OCI-LY7 (cell line): ENCODE measurements at regions not wholly inside any gene's neighbourhood (a gene's known extent, or its start where the extent isn't known, plus 50 kb on each side); places are given as distances from the start of the nearest gene placed in this dataset.

Experiments used
- BruUV-seq: library from RNA; stranded (reverse); fragments of 400-500 nt; replicated peaks from 2 replicates; lab custom pipeline; 2021; lab: Mats Ljungman, UMichigan
- CTCF ChIA-PET: fragments of 300-600 bp; sonication (Branson Sonifier 250); formaldehyde crosslinking; loops from one replicate; lab custom pipeline; 2022; ENCODE audit warnings: antibody characterized with exemption; ENCODE audit not compliant: unreplicated experiment; lab: Charles Lee
- POLR2A ChIA-PET: fragments of 300-600 bp; sonication (Branson Sonifier 250); formaldehyde crosslinking; loops from one replicate; lab custom pipeline; 2022; ENCODE audit warnings: antibody characterized with exemption; lab: Charles Lee
- DNase-seq: peaks from one replicate; pipeline ENCODE4 v3.0.0-alpha.2; 2015; ENCODE audit warnings: low spot score
- H2AFZ ChIP-seq: fragments of 200-600 bp; sonication (generic), shearing (Covaris generic); 2 replicates; pipeline ENCODE4 v1.6.1; 2014; ENCODE audit warnings: mild to moderate bottlenecking, antibody characterized with exemption, low read length, moderate library complexity
- H3K27ac ChIP-seq: fragments of 200-600 bp; sonication (generic); 2 replicates; pipeline ENCODE4 v1.5.1; 2014; ENCODE audit warnings: mixed run types, low read depth, mild to moderate bottlenecking, moderate library complexity, low read length, inconsistent platforms; ENCODE audit not compliant: poor library complexity, severe bottlenecking
- H3K36me3 ChIP-seq: fragments of 200-600 bp; sonication (generic); 2 replicates; pipeline ENCODE4 v1.6.1; 2014; ENCODE audit warnings: mild to moderate bottlenecking, antibody characterized with exemption, low read length, moderate library complexity, mixed read lengths; ENCODE audit not compliant: insufficient read depth
- H3K4me1 ChIP-seq: fragments of 200-600 bp; sonication (generic); 2 replicates; pipeline ENCODE4 v1.5.1; 2014; ENCODE audit warnings: mild to moderate bottlenecking, low read length; ENCODE audit not compliant: insufficient read depth, poor library complexity, severe bottlenecking
- H3K4me2 ChIP-seq: fragments of 200-600 bp; sonication (generic); 2 replicates; pipeline ENCODE4 v1.6.1; 2014; ENCODE audit warnings: mild to moderate bottlenecking, low read length
- H3K4me3 ChIP-seq: fragments of 200-600 bp; sonication (generic); 2 replicates; pipeline ENCODE4 v1.5.1; 2014; ENCODE audit warnings: mild to moderate bottlenecking, low read depth, low read length; ENCODE audit not compliant: poor library complexity, severe bottlenecking
- H3K79me2 ChIP-seq: fragments of 200-600 bp; sonication (generic); 2 replicates; pipeline ENCODE4 v1.6.1; 2016; ENCODE audit warnings: low read depth, mild to moderate bottlenecking, low read length, moderate library complexity, mixed read lengths; ENCODE audit not compliant: insufficient read depth
- H3K9me2 ChIP-seq: fragments of 200-600 bp; sonication (generic); 2 replicates; pipeline ENCODE4 v1.6.1; 2016; ENCODE audit warnings: mild to moderate bottlenecking, low read length, mixed read lengths; ENCODE audit not compliant: insufficient read depth
- H3K9me3 ChIP-seq: fragments of 200-600 bp; sonication (generic); 2 replicates; pipeline ENCODE4 v1.6.1; 2014; ENCODE audit warnings: mild to moderate bottlenecking, mixed run types, low read length, mixed read lengths
- H4K20me1 ChIP-seq: fragments of 200-600 bp; sonication (generic); 2 replicates; pipeline ENCODE4 v1.6.1; 2014; ENCODE audit warnings: mild to moderate bottlenecking, antibody characterized with exemption, low read length, moderate library complexity, mixed read lengths; ENCODE audit not compliant: insufficient read depth
- CTCF ChIP-seq: fragments of 200-600 bp; sonication (generic); conservative IDR thresholded peaks from 2 replicates; pipeline ENCODE4 v1.5.1; 2014; ENCODE audit warnings: mild to moderate bottlenecking, antibody characterized with exemption, low read length, moderate library complexity, mixed read lengths
- EZH2phosphoT487 ChIP-seq: fragments of 200-600 bp; sonication (generic); IDR thresholded peaks from 2 replicates; pipeline ENCODE4 v1.6.1; 2018; ENCODE audit warnings: low read depth, borderline replicate concordance, mild to moderate bottlenecking, mixed run types, antibody characterized with exemption, low read length, moderate library complexity, mixed read lengths
- intact Hi-C: fragments of 100-400 bp; cut with micrococcal nuclease; formaldehyde crosslinking; loops from one replicate; pipeline ENCODE4 v1.10.0; 2022; ENCODE audit not compliant: unreplicated experiment

- H3K9me2 ChIP-seq, result no peaks in the 10 kb centered on the region
- no peak for DNase-seq
- ChIA-PET CTCF (no interaction called here), POLR2A (interaction anchor here (0.7 kb wide), 1 partner anchor 696 kb away, joined by 3 read pairs; no protein-coding TSS in a partner anchor)
- no peak overlapping the region for H2AFZ ChIP-seq
- H3K4me3 ChIP-seq, result no peak overlapping the region
- no peak overlapping the region for H3K4me2 ChIP-seq
- H3K4me1 ChIP-seq, result no peaks in the 10 kb centered on the region
- H3K9me3 ChIP-seq, result no peaks in the 10 kb centered on the region
- H3K27ac ChIP-seq, result no peak overlapping the region
- H3K36me3 ChIP-seq, result no peaks in the 10 kb centered on the region
- no TSS peak for BruUV-seq
- no peaks in the 10 kb centered on the region for H3K79me2 ChIP-seq
- intact Hi-C loops, result no loop called here
- TF ChIP-seq CTCF (peak; percentile 54), EZH2phosphoT487 (no peak)
- no peaks in the 10 kb centered on the region for H4K20me1 ChIP-seq
Measured at GRCh38 chr9:82675102-82675501, 387.8 kb downstream of the RASEF start.

DNA sequence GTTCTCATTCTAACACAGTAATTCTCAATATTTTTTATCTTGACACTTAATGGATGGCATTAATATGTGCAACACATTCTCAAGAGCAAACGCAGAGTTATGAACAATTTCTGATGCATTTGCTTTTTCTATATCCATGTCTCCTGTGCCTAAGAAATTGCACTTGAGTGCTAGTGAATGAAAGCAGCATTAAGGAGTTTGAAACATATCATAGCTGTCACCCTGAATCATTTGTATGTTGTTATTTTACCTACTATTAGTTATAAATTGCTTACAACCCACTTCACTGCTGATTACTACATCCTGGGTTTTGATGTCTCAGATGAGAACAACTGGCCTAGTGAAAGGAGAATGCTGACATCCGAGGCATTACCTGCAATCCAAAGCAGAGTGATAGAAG lies 387.3 kb downstream of the RASEF start:
- no peaks in the 10 kb centered on the region for H3K9me3 ChIP-seq
- H4K20me1 ChIP-seq, result no peaks in the 10 kb centered on the region
- intact Hi-C loops, result no loop called here
- POLR2A ChIA-PET, result no interaction called here
- CTCF ChIA-PET, result no interaction called here
- no peak overlapping the region for H2AFZ ChIP-seq
- BruUV-seq, result no TSS peak
- DNase-seq, result no peak
- H3K79me2 ChIP-seq, result no peaks in the 10 kb centered on the region
- H3K4me3 ChIP-seq, result no peak overlapping the region
- H3K36me3 ChIP-seq, result no peaks in the 10 kb centered on the region
- no peak overlapping the region for H3K27ac ChIP-seq
- no peaks in the 10 kb centered on the region for H3K9me2 ChIP-seq
- no peaks in the 10 kb centered on the region for H3K4me1 ChIP-seq
- no peak for TF ChIP-seq CTCF
- TF ChIP-seq EZH2phosphoT487, result no peak
- H3K4me2 ChIP-seq, result no peak overlapping the region

GRCh38 chr9:82677086-82677485 lies 385.9 kb downstream of the RASEF start:
- no peaks in the 10 kb centered on the region for H3K9me3 ChIP-seq
- ChIA-PET POLR2A (interaction anchor here (0.6 to 1.0 kb wide), 2 partner anchors 16 to 52 kb away, joined by 3 read pairs; no protein-coding TSS in a partner anchor), CTCF (no interaction called here)
- no peak for DNase-seq
- no TSS peak for BruUV-seq
- H3K36me3 ChIP-seq, result no peaks in the 10 kb centered on the region
- no peaks in the 10 kb centered on the region for H3K79me2 ChIP-seq
- no peaks in the 10 kb centered on the region for H3K9me2 ChIP-seq
- no peak overlapping the region for H2AFZ ChIP-seq
- no peaks in the 10 kb centered on the region for H3K4me1 ChIP-seq
- H3K27ac ChIP-seq, result no peak overlapping the region
- no peak overlapping the region for H3K4me3 ChIP-seq
- no peak overlapping the region for H3K4me2 ChIP-seq
- intact Hi-C loops, result no loop called here
- no peaks in the 10 kb centered on the region for H4K20me1 ChIP-seq
- TF ChIP-seq EZH2phosphoT487 (no peak), CTCF (no peak)
